Ectodermal cell (in vitro differentiated cells): ENCODE measurements at regions not wholly inside any gene's neighbourhood (a gene's known extent, or its start where the extent isn't known, plus 50 kb on each side); places are given as distances from the start of the nearest gene placed in this dataset.

Source experiments
- H3K27ac ChIP-seq: 2 replicates; pipeline ENCODE4 v1.7.0; 2013; ENCODE audit warnings: mild to moderate bottlenecking, low read depth, low read length; ENCODE audit not compliant: insufficient read depth, poor library complexity, severe bottlenecking
- H3K27me3 ChIP-seq: 2 replicates; pipeline ENCODE4 v1.7.0; 2013; ENCODE audit warnings: mild to moderate bottlenecking, low read length; ENCODE audit not compliant: insufficient read depth, control insufficient read depth, poor library complexity, severe bottlenecking
- H3K36me3 ChIP-seq: one replicate; pipeline ENCODE4 v1.7.0; 2013; ENCODE audit warnings: low read length; ENCODE audit not compliant: control insufficient read depth, insufficient read depth
- H3K4me1 ChIP-seq: one replicate; pipeline ENCODE4 v1.7.0; 2013; ENCODE audit warnings: low read length; ENCODE audit not compliant: control insufficient read depth, insufficient read depth
- H3K4me3 ChIP-seq: 2 replicates; pipeline ENCODE4 v1.7.0; 2013; ENCODE audit warnings: low read depth, low read length, control low read depth; ENCODE audit not compliant: insufficient read depth
- H3K9me3 ChIP-seq: 2 replicates; pipeline ENCODE4 v1.7.0; 2013; ENCODE audit warnings: mild to moderate bottlenecking, low read length, moderate library complexity; ENCODE audit not compliant: control insufficient read depth
- WGBS, 2 experiments: methylation state at CpG; one replicate each; pipeline ENCODE4 v1.1.7; 2013; ENCODE audit warnings: missing lambda C conversion rate in 2 of 2; 5-methylcytosine and 5-hydroxymethylcytosine counted together

GRCh38 chr4:126869967-126870366 lies 762.8 kb upstream of the INTU start:
- H3K27ac ChIP-seq = no peak overlapping the region
- no peaks in the 10 kb centered on the region for H3K36me3 ChIP-seq
- no peaks in the 10 kb centered on the region for H3K4me1 ChIP-seq
- WGBS, 2 experiments = 90 to 95% methylated on average over 2 of the region's 2 CpGs
- no peaks in the 10 kb centered on the region for H3K27me3 ChIP-seq
- H3K4me3 ChIP-seq = no peak overlapping the region
- H3K9me3 ChIP-seq = no peaks in the 10 kb centered on the region

GRCh38 chr4:126871810-126872209 lies 760.9 kb upstream of the INTU start:
- Histone ChIP-seq H3K4me1 (no peaks in the 10 kb centered on the region), H3K4me3 (no peak overlapping the region), H3K36me3 (no peaks in the 10 kb centered on the region), H3K27ac (no peak overlapping the region), H3K27me3 (no peaks in the 10 kb centered on the region), H3K9me3 (no peaks in the 10 kb centered on the region)

GRCh38 chr4:126874533-126874932 lies 758.2 kb upstream of the INTU start:
- no peaks in the 10 kb centered on the region for H3K27me3 ChIP-seq
- no peaks in the 10 kb centered on the region for H3K9me3 ChIP-seq
- no peak overlapping the region for H3K4me3 ChIP-seq
- no peaks in the 10 kb centered on the region for H3K36me3 ChIP-seq
- no peak overlapping the region for H3K27ac ChIP-seq
- no peaks in the 10 kb centered on the region for H3K4me1 ChIP-seq
- WGBS, 2 experiments = 92 to 93% methylated on average over 19 of the region's 19 CpGs

- Histone ChIP-seq H3K9me3 (no peaks in the 10 kb centered on the region), H3K27me3 (no peaks in the 10 kb centered on the region), H3K4me1 (no peaks in the 10 kb centered on the region), H3K36me3 (no peaks in the 10 kb centered on the region), H3K4me3 (no peak overlapping the region), H3K27ac (no peak overlapping the region)
These were observed 743.8 kb upstream of the INTU start for GRCh38 chr4:126888968-126889367.

GRCh38 chr4:126890383-126890782 lies 742.4 kb upstream of the INTU start:
- Histone ChIP-seq H3K36me3 (no peaks in the 10 kb centered on the region), H3K9me3 (no peaks in the 10 kb centered on the region), H3K27me3 (no peaks in the 10 kb centered on the region), H3K4me1 (no peaks in the 10 kb centered on the region), H3K4me3 (no peak overlapping the region), H3K27ac (no peak overlapping the region)

GRCh38 chr4:126890994-126891393 lies 741.8 kb upstream of the INTU start:
- H3K27ac ChIP-seq = no peak overlapping the region
- no peaks in the 10 kb centered on the region for H3K9me3 ChIP-seq
- no peak overlapping the region for H3K4me3 ChIP-seq
- H3K36me3 ChIP-seq = no peaks in the 10 kb centered on the region
- no peaks in the 10 kb centered on the region for H3K27me3 ChIP-seq
- no peaks in the 10 kb centered on the region for H3K4me1 ChIP-seq
- 91 to 94% methylated on average over 3 of the region's 3 CpGs for WGBS, 2 experiments

- H3K36me3 ChIP-seq = no peaks in the 10 kb centered on the region
- WGBS, 2 experiments = no CpG with 5 or more reads among the region's 1 CpG
- no peak overlapping the region for H3K4me3 ChIP-seq
- H3K4me1 ChIP-seq = no peaks in the 10 kb centered on the region
- H3K27me3 ChIP-seq = no peaks in the 10 kb centered on the region
- H3K9me3 ChIP-seq = no peaks in the 10 kb centered on the region
- H3K27ac ChIP-seq = no peak overlapping the region
These were observed 737.8 kb upstream of the INTU start for GRCh38 chr4:126894963-126895362.

GRCh38 chr4:126895988-126896570 lies 736.7 kb upstream of the INTU start:
- no peaks in the 10 kb centered on the region for H3K36me3 ChIP-seq
- WGBS, 2 experiments = 96% methylated on average over 2 of the region's 2 CpGs

GRCh38 chr4:126897038-126897437 lies 735.7 kb upstream of the INTU start:
- Histone ChIP-seq H3K27ac (no peak overlapping the region), H3K4me1 (no peaks in the 10 kb centered on the region), H3K36me3 (no peaks in the 10 kb centered on the region), H3K4me3 (no peak overlapping the region), H3K27me3 (no peaks in the 10 kb centered on the region), H3K9me3 (no peaks in the 10 kb centered on the region)
- WGBS, 2 experiments = 92 to 96% methylated on average over 3 of the region's 3 CpGs

More at GRCh38 chr4:126895988-126896570, 736.7 kb upstream of the INTU start:
- H3K27me3 ChIP-seq = no peaks in the 10 kb centered on the region
- H3K9me3 ChIP-seq = no peaks in the 10 kb centered on the region
- no peak overlapping the region for H3K27ac ChIP-seq
- H3K4me3 ChIP-seq = no peak overlapping the region
- no peaks in the 10 kb centered on the region for H3K4me1 ChIP-seq

DNA sequence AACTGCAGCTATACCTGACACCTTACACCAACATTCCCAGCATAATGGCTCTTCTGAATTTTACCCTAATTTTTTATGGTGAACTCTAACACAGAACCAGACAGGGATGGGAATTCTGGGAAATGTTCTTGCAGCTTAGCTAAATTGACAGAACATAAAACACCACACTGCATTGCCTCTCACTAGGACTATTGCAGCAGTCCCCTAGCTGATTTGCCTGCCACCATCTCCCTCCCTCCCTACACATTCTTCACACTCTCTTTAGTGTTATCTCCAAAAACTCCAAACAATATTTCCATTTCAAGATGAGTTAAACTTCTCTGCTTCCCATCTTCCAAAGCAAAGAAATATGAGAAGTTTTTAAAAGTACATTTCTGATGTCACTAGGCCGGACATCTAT lies 733.9 kb upstream of the INTU start:
- Histone ChIP-seq H3K9me3 (no peaks in the 10 kb centered on the region), H3K4me3 (no peak overlapping the region), H3K27ac (no peak overlapping the region), H3K36me3 (no peaks in the 10 kb centered on the region), H3K27me3 (no peaks in the 10 kb centered on the region), H3K4me1 (no peaks in the 10 kb centered on the region)
- 98 to 100% methylated on average over 1 of the region's 1 CpG for WGBS, 2 experiments

DNA sequence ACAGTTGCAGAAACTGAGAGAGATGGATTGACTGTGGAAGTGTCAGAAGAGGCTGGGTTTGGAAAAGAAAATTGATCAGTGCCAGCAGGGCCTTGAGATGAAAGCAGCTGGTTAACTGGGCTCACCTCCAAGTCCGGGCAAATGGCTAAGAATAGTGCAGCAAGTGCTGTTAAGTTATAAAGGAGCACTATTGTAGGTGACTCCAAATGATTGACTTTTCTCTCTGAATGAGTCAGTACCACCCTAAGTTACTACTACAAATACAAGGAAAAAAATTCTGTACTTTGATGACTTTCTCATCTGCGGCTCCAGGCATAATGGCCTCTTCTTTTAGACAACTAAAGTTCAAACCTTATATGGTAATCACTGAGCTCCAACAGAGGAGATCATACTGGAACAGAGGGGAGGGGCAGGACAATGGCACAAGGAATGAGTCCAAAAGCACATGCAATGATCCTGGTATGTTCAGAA lies 733.4 kb upstream of the INTU start:
- Histone ChIP-seq H3K36me3 (no peaks in the 10 kb centered on the region), H3K4me3 (no peak overlapping the region), H3K27me3 (no peaks in the 10 kb centered on the region), H3K27ac (no peak overlapping the region), H3K4me1 (no peaks in the 10 kb centered on the region), H3K9me3 (no peaks in the 10 kb centered on the region)
- 84 to 100% methylated on average over 2 of the region's 2 CpGs for WGBS, 2 experiments
